ENCODE measurements at regions not wholly inside any gene's neighbourhood (a gene's known extent, or its start where the extent isn't known, plus 50 kb on each side); places are given as distances from the start of the nearest gene placed in this dataset.

- DNase-seq, result no peak
- no peak overlapping the region for H3K27ac ChIP-seq (ENCODE audit: low read depth in 1 of 2, low read length in 2 of 2)
- H3K9me3 ChIP-seq (ENCODE audit: control insufficient read depth, low read length), result no peaks in the 10 kb centered on the region
- H3K36me3 ChIP-seq (ENCODE audit: control insufficient read depth in 1 of 2, insufficient read depth in 2 of 2, low read length in 1 of 2), result no peaks in the 10 kb centered on the region
- intact Hi-C loops (cut with DNase I), result no loop called here
- WGBS, 2 donors, result 86 to 88% methylated on average over 1 of the region's 1 CpG
- H3K4me3 ChIP-seq (ENCODE audit: low read length in 2 of 2), result no peak overlapping the region
- no peaks in the 10 kb centered on the region for H3K4me1 ChIP-seq (ENCODE audit: control insufficient read depth in 1 of 2, insufficient read depth in 2 of 2, low read length in 2 of 2)
- no peak for ATAC-seq (ENCODE audit: low FRiP score)
- H3K27me3 ChIP-seq (ENCODE audit: control insufficient read depth in 1 of 2, insufficient read depth in 2 of 2, low read length in 1 of 2), result no peaks in the 10 kb centered on the region
Observed at GRCh38 chr12:47387994-47388393, 308.2 kb upstream of the AMIGO2 start.

- no peak for ATAC-seq (ENCODE audit: low FRiP score)
- Histone ChIP-seq H3K36me3 (ENCODE audit: control insufficient read depth in 1 of 2, insufficient read depth in 2 of 2, low read length in 1 of 2) (no peaks in the 10 kb centered on the region), H3K4me3 (ENCODE audit: low read length in 2 of 2) (no peak overlapping the region), H3K9me3 (ENCODE audit: control insufficient read depth, low read length) (no peaks in the 10 kb centered on the region), H3K27me3 (ENCODE audit: control insufficient read depth in 1 of 2, insufficient read depth in 2 of 2, low read length in 1 of 2) (no peaks in the 10 kb centered on the region), H3K27ac (ENCODE audit: low read depth in 1 of 2, low read length in 2 of 2) (no peak overlapping the region), H3K4me1 (ENCODE audit: control insufficient read depth in 1 of 2, insufficient read depth in 2 of 2, low read length in 2 of 2) (no peaks in the 10 kb centered on the region)
- 90% methylated on average over 5 of the region's 5 CpGs for WGBS, 2 donors
- DNase-seq, result no peak
- intact Hi-C loops (cut with DNase I), result no loop called here
Observed at GRCh38 chr12:47385653-47386052, 305.9 kb upstream of the AMIGO2 start.

GRCh38 chr12:47383942-47384341, 304.2 kb upstream of the AMIGO2 start:
- H3K27me3 ChIP-seq (ENCODE audit: control insufficient read depth in 1 of 2, insufficient read depth in 2 of 2, low read length in 1 of 2), result no peaks in the 10 kb centered on the region
- ATAC-seq (ENCODE audit: low FRiP score), result no peak
- H3K36me3 ChIP-seq (ENCODE audit: control insufficient read depth in 1 of 2, insufficient read depth in 2 of 2, low read length in 1 of 2), result no peaks in the 10 kb centered on the region
- WGBS, 2 donors, result 35 to 39% methylated on average over 4 of the region's 4 CpGs
- no peaks in the 10 kb centered on the region for H3K4me1 ChIP-seq (ENCODE audit: control insufficient read depth in 1 of 2, insufficient read depth in 2 of 2, low read length in 2 of 2)
- DNase-seq, result no peak
- H3K9me3 ChIP-seq (ENCODE audit: control insufficient read depth, low read length), result no peaks in the 10 kb centered on the region
- intact Hi-C loops (cut with DNase I), result no loop called here
- H3K27ac ChIP-seq (ENCODE audit: low read depth in 1 of 2, low read length in 2 of 2), result no peak overlapping the region
- no peak overlapping the region for H3K4me3 ChIP-seq (ENCODE audit: low read length in 2 of 2)

GRCh38 chr12:47382305-47382704, 302.5 kb upstream of the AMIGO2 start:
- intact Hi-C loops (cut with DNase I), result no loop called here
- H3K9me3 ChIP-seq (ENCODE audit: control insufficient read depth, low read length), result no peaks in the 10 kb centered on the region
- H3K4me1 ChIP-seq (ENCODE audit: control insufficient read depth in 1 of 2, insufficient read depth in 2 of 2, low read length in 2 of 2), result no peaks in the 10 kb centered on the region
- WGBS, 2 donors, result 83 to 91% methylated on average over 1 of the region's 1 CpG
- DNase-seq (no peak), ATAC-seq (ENCODE audit: low FRiP score) (no peak)
- no peak overlapping the region for H3K27ac ChIP-seq (ENCODE audit: low read depth in 1 of 2, low read length in 2 of 2)
- no peak overlapping the region for H3K4me3 ChIP-seq (ENCODE audit: low read length in 2 of 2)
- H3K36me3 ChIP-seq (ENCODE audit: control insufficient read depth in 1 of 2, insufficient read depth in 2 of 2, low read length in 1 of 2), result no peaks in the 10 kb centered on the region
- no peaks in the 10 kb centered on the region for H3K27me3 ChIP-seq (ENCODE audit: control insufficient read depth in 1 of 2, insufficient read depth in 2 of 2, low read length in 1 of 2)

- ATAC-seq (ENCODE audit: low FRiP score) (no peak), DNase-seq (no peak)
- Histone ChIP-seq H3K4me3 (ENCODE audit: low read length in 2 of 2) (no peak overlapping the region), H3K36me3 (ENCODE audit: control insufficient read depth in 1 of 2, insufficient read depth in 2 of 2, low read length in 1 of 2) (no peaks in the 10 kb centered on the region), H3K4me1 (ENCODE audit: control insufficient read depth in 1 of 2, insufficient read depth in 2 of 2, low read length in 2 of 2) (no peaks in the 10 kb centered on the region), H3K27ac (ENCODE audit: low read depth in 1 of 2, low read length in 2 of 2) (peak overlapping the region in 1 of 2 donors; percentile 67), H3K9me3 (ENCODE audit: control insufficient read depth, low read length) (no peaks in the 10 kb centered on the region), H3K27me3 (ENCODE audit: control insufficient read depth in 1 of 2, insufficient read depth in 2 of 2, low read length in 1 of 2) (no peaks in the 10 kb centered on the region)
- intact Hi-C loops (cut with DNase I), result no loop called here
Observed at GRCh38 chr12:47378907-47379306, 299.1 kb upstream of the AMIGO2 start.

- WGBS, 2 donors, result 60 to 66% methylated on average over 3 of the region's 3 CpGs
- peak; percentile 34 for ATAC-seq (ENCODE audit: low FRiP score)
- Histone ChIP-seq H3K9me3 (ENCODE audit: control insufficient read depth, low read length) (no peaks in the 10 kb centered on the region), H3K4me1 (ENCODE audit: control insufficient read depth in 1 of 2, insufficient read depth in 2 of 2, low read length in 2 of 2) (no peaks in the 10 kb centered on the region), H3K27ac (ENCODE audit: low read depth in 1 of 2, low read length in 2 of 2) (peak overlapping the region; percentile 54 to 73), H3K36me3 (ENCODE audit: control insufficient read depth in 1 of 2, insufficient read depth in 2 of 2, low read length in 1 of 2) (no peaks in the 10 kb centered on the region), H3K4me3 (ENCODE audit: low read length in 2 of 2) (no peak overlapping the region), H3K27me3 (ENCODE audit: control insufficient read depth in 1 of 2, insufficient read depth in 2 of 2, low read length in 1 of 2) (no peaks in the 10 kb centered on the region)
- DNase-seq, result no peak
- intact Hi-C loops (cut with DNase I), result no loop called here
Observed at GRCh38 chr12:47378222-47378582, 298.4 kb upstream of the AMIGO2 start.

GRCh38 chr12:47377414-47378221, 297.9 kb upstream of the AMIGO2 start:
- ATAC-seq (ENCODE audit: low FRiP score) (peak; percentile 95), DNase-seq (peak; percentile 98 to 99)
- peak overlapping the region; percentile 37 to 73 for H3K27ac ChIP-seq (ENCODE audit: low read depth in 1 of 2, low read length in 2 of 2)
- H3K4me1 ChIP-seq (ENCODE audit: control insufficient read depth in 1 of 2, insufficient read depth in 2 of 2, low read length in 2 of 2), result no peaks in the 10 kb centered on the region
- WGBS, 2 donors, result 19 to 25% methylated on average over 12 of the region's 12 CpGs
- H3K36me3 ChIP-seq (ENCODE audit: control insufficient read depth in 1 of 2, insufficient read depth in 2 of 2, low read length in 1 of 2), result no peaks in the 10 kb centered on the region
- H3K4me3 ChIP-seq (ENCODE audit: low read length in 2 of 2), result no peak overlapping the region
- intact Hi-C loops (cut with DNase I), result no loop called here
- no peaks in the 10 kb centered on the region for H3K27me3 ChIP-seq (ENCODE audit: control insufficient read depth in 1 of 2, insufficient read depth in 2 of 2, low read length in 1 of 2)
- no peaks in the 10 kb centered on the region for H3K9me3 ChIP-seq (ENCODE audit: control insufficient read depth, low read length)

GRCh38 chr12:47376927-47377326, 297.2 kb upstream of the AMIGO2 start:
- Histone ChIP-seq H3K4me1 (ENCODE audit: control insufficient read depth in 1 of 2, insufficient read depth in 2 of 2, low read length in 2 of 2) (no peaks in the 10 kb centered on the region), H3K27me3 (ENCODE audit: control insufficient read depth in 1 of 2, insufficient read depth in 2 of 2, low read length in 1 of 2) (no peaks in the 10 kb centered on the region), H3K36me3 (ENCODE audit: control insufficient read depth in 1 of 2, insufficient read depth in 2 of 2, low read length in 1 of 2) (no peaks in the 10 kb centered on the region), H3K4me3 (ENCODE audit: low read length in 2 of 2) (no peak overlapping the region), H3K27ac (ENCODE audit: low read depth in 1 of 2, low read length in 2 of 2) (peak overlapping the region in 1 of 2 donors; percentile 38), H3K9me3 (ENCODE audit: control insufficient read depth, low read length) (no peaks in the 10 kb centered on the region)
- intact Hi-C loops (cut with DNase I), result no loop called here
- ATAC-seq (ENCODE audit: low FRiP score) (no peak), DNase-seq (no peak)
- WGBS, 2 donors, result 63 to 79% methylated on average over 6 of the region's 6 CpGs

GRCh38 chr12:47373554-47374150, 293.9 kb upstream of the AMIGO2 start:
- H3K27me3 ChIP-seq (ENCODE audit: control insufficient read depth in 1 of 2, insufficient read depth in 2 of 2, low read length in 1 of 2), result no peaks in the 10 kb centered on the region
- ATAC-seq (ENCODE audit: low FRiP score) (no peak), DNase-seq (no peak)
- H3K9me3 ChIP-seq (ENCODE audit: control insufficient read depth, low read length), result no peaks in the 10 kb centered on the region
- no peak overlapping the region for H3K4me3 ChIP-seq (ENCODE audit: low read length in 2 of 2)
- 93 to 94% methylated on average over 1 of the region's 1 CpG for WGBS, 2 donors
- H3K36me3 ChIP-seq (ENCODE audit: control insufficient read depth in 1 of 2, insufficient read depth in 2 of 2, low read length in 1 of 2), result no peaks in the 10 kb centered on the region
- no peak overlapping the region for H3K27ac ChIP-seq (ENCODE audit: low read depth in 1 of 2, low read length in 2 of 2)
- intact Hi-C loops (cut with DNase I), result no loop called here
- no peaks in the 10 kb centered on the region for H3K4me1 ChIP-seq (ENCODE audit: control insufficient read depth in 1 of 2, insufficient read depth in 2 of 2, low read length in 2 of 2)

Data from aorta (tissue), 5 donors.